B cell (primary cell): ENCODE measurements at regions not wholly inside any gene's neighbourhood (a gene's known extent, or its start where the extent isn't known, plus 50 kb on each side); places are given as distances from the start of the nearest gene placed in this dataset.

Experiments
- ATAC-seq: fragments of 200-7000 bp; cut with Tn5 transposase; one replicate; pipeline ENCODE4 v1.10.0; 2021; ENCODE audit warnings: low read depth, mild to moderate bottlenecking, moderate number of reproducible peaks, moderate library complexity
- CTCF ChIA-PET: fragments of 350-600 bp; sonication (Branson Sonifier 250); formaldehyde crosslinking; loops from one replicate; lab custom pipeline; 2021; ENCODE audit warnings: antibody characterized with exemption, inconsistent platforms; lab: Charles Lee
- POLR2A ChIA-PET: fragments of 350-600 bp; sonication (Branson Sonifier 250); formaldehyde crosslinking; loops from one replicate; lab custom pipeline; 2021; ENCODE audit warnings: antibody characterized with exemption; lab: Charles Lee
- DNase-seq: peaks from one replicate; pipeline ENCODE4 v3.0.0; 2013
- H2AFZ ChIP-seq: 2 replicates; pipeline ENCODE4 v1.6.1; 2012; ENCODE audit warnings: mild to moderate bottlenecking, low read depth, low read length; ENCODE audit not compliant: insufficient read depth, poor library complexity, severe bottlenecking
- H3K27ac ChIP-seq, 2 donors: 1 replicate in 1 of 2; 2 replicates in 1 of 2; pipeline ENCODE4 v1.5.1; 2012 to 2013; ENCODE audit warnings: low read length in 2 of 2, mild to moderate bottlenecking in 2 of 2, moderate library complexity in 1 of 2
- H3K27me3 ChIP-seq, 4 experiments: fragments of 200-600 bp in 1 of 4; sonication (generic) in 1 of 4; replicated peaks in 1 of 4; 1 replicate in 2 of 4; 2 replicates in 2 of 4; pipeline versions ENCODE4 v1.6.1 to v1.7.0; 2013 to 2016; ENCODE audit warnings: low read length in 3 of 4, mild to moderate bottlenecking in 2 of 4, mixed read lengths in 1 of 4, moderate library complexity in 1 of 4; ENCODE audit not compliant: insufficient read depth in 4 of 4, control insufficient read depth in 3 of 4; ENCODE audit errors: control extremely low read depth in 1 of 4
- H3K36me3 ChIP-seq, 2 experiments: replicated peaks in 1 of 2; 1 replicate in 1 of 2; 2 replicates in 1 of 2; pipeline versions ENCODE4 v1.6.1 to v1.7.1; 2013; ENCODE audit warnings: low read length in 1 of 2; ENCODE audit not compliant: insufficient read depth in 2 of 2, control insufficient read depth in 1 of 2; ENCODE audit errors: control extremely low read depth in 1 of 2, extremely low read depth in 1 of 2
- H3K4me1 ChIP-seq, 2 donors: fragments of 200-600 bp in 1 of 2; sonication (generic) in 1 of 2; 1 replicate in 1 of 2; 2 replicates in 1 of 2; pipeline versions ENCODE4 v1.5.1 to v1.6.1; 2013 to 2017; ENCODE audit warnings: low read length in 2 of 2; ENCODE audit not compliant: control insufficient read depth in 2 of 2, insufficient read depth in 2 of 2
- H3K4me2 ChIP-seq: replicated peaks from 2 replicates; pipeline ENCODE3; 2012; ENCODE audit warnings: mild to moderate bottlenecking, low read depth, low read length; ENCODE audit not compliant: poor library complexity, severe bottlenecking
- H3K4me3 ChIP-seq, 5 experiments: fragments of 200-600 bp in 1 of 5; sonication (generic) in 1 of 5; 1 replicate in 3 of 5; 2 replicates in 2 of 5; pipeline versions ENCODE4 v1.5.1 to v1.7.0; 2011 to 2016; ENCODE audit warnings: low read length in 4 of 5, mild to moderate bottlenecking in 4 of 5, low read depth in 2 of 5, control low read depth in 1 of 5, moderate library complexity in 1 of 5; ENCODE audit not compliant: insufficient read depth in 1 of 5; ENCODE audit errors: control extremely low read depth in 1 of 5, extremely low read depth in 1 of 5
- H3K79me2 ChIP-seq: fragments of 200-600 bp; sonication (generic); one replicate; pipeline ENCODE4 v1.6.0; 2016; ENCODE audit warnings: low read length; ENCODE audit not compliant: control insufficient read depth, insufficient read depth
- H3K9ac ChIP-seq: fragments of 200-600 bp; sonication (generic); 2 replicates; pipeline ENCODE4 v1.6.1; 2017; ENCODE audit warnings: mild to moderate bottlenecking, low read length, moderate library complexity
- H3K9me3 ChIP-seq, 3 donors: one replicate each; pipeline versions ENCODE4 v1.6.1 to v1.7.1; 2013; ENCODE audit warnings: low read length in 2 of 3; ENCODE audit not compliant: control insufficient read depth in 2 of 3, insufficient read depth in 1 of 3; ENCODE audit errors: control extremely low read depth in 1 of 3
- H4K20me1 ChIP-seq: 2 replicates; pipeline ENCODE4 v1.6.0; 2012; ENCODE audit warnings: mild to moderate bottlenecking, low read length; ENCODE audit not compliant: insufficient read depth, control insufficient read depth, poor library complexity, severe bottlenecking
- H3K27ac Mint-ChIP-seq: one replicate; pipeline ENCODE4 v1.8.0; 2021; ENCODE audit warnings: mixed read lengths
- H3K27me3 Mint-ChIP-seq: one replicate; pipeline ENCODE4 v1.8.0; 2021; ENCODE audit warnings: mixed read lengths
- H3K4me1 Mint-ChIP-seq: one replicate; pipeline ENCODE4 v1.8.0; 2021; ENCODE audit warnings: mixed read lengths
- H3K4me3 Mint-ChIP-seq: one replicate; pipeline ENCODE4 v1.8.0; 2021; ENCODE audit warnings: mixed read lengths
- H3K9me3 Mint-ChIP-seq: one replicate; pipeline ENCODE4 v1.8.0; 2022; ENCODE audit warnings: mixed read lengths; ENCODE audit not compliant: insufficient read depth
- CTCF ChIP-seq: fragments of 200-600 bp; IDR thresholded peaks from one replicate; pipeline ENCODE4 v1.8.0; 2022; ENCODE audit warnings: antibody characterized with exemption, mild to moderate bottlenecking
- EZH2 ChIP-seq: IDR thresholded peaks from 2 replicates; pipeline ENCODE4 v1.6.1; 2012; ENCODE audit warnings: borderline replicate concordance, low read depth, mild to moderate bottlenecking, moderate library complexity, low read length; ENCODE audit not compliant: insufficient read depth, poor library complexity, severe bottlenecking
- WGBS: methylation state at CpG from one replicate; pipeline ENCODE4 v1.1.5; 2013; ENCODE audit warnings: missing lambda C conversion rate; ENCODE audit not compliant: insufficient coverage; 5-methylcytosine and 5-hydroxymethylcytosine counted together
- intact Hi-C: fragments of 100-400 bp; cut with micrococcal nuclease; formaldehyde crosslinking; loops from one replicate; pipeline ENCODE4 v1.10.0; 2022

- ATAC-seq (no peak), DNase-seq (no peak)
- no peak overlapping the region for H2AFZ ChIP-seq
- no peak overlapping the region for H3K4me2 ChIP-seq
- Mint-ChIP-seq H3K27me3 (no peaks in the 10 kb centered on the region), H3K9me3 (no peaks in the 10 kb centered on the region), H3K27ac (no peak overlapping the region), H3K4me1 (no peaks in the 10 kb centered on the region), H3K4me3 (no peak overlapping the region)
- H3K79me2 ChIP-seq, result no peaks in the 10 kb centered on the region
- 92% methylated on average over 3 of the region's 6 CpGs for WGBS
- no peak overlapping the region for H3K9ac ChIP-seq
- no peaks in the 10 kb centered on the region for H3K4me1 ChIP-seq
- POLR2A ChIA-PET, result no interaction called here
- H4K20me1 ChIP-seq, result no peaks in the 10 kb centered on the region
- no peaks in the 10 kb centered on the region for H3K27me3 ChIP-seq
- peaks cover 0 to 2% (median 0%) of the 10 kb centered on the region in 3 donors for H3K9me3 ChIP-seq
- H3K36me3 ChIP-seq, result no peaks in the 10 kb centered on the region
- no peak overlapping the region for H3K27ac ChIP-seq
- CTCF ChIA-PET, result no interaction called here
- TF ChIP-seq EZH2 (no peak), CTCF (no peak)
- no peak overlapping the region for H3K4me3 ChIP-seq
- intact Hi-C loops, result no loop called here
These were observed 523.6 kb downstream of the PID1 start for GRCh38 chr2:228747483-228747882.

GRCh38 chr2:228738671-228739380 lies 532.3 kb downstream of the PID1 start:
- no peaks in the 10 kb centered on the region for H3K4me1 Mint-ChIP-seq
- POLR2A ChIA-PET, result no interaction called here
- Histone ChIP-seq H3K4me3 (no peak overlapping the region), H2AFZ (no peak overlapping the region), H3K27me3 (no peaks in the 10 kb centered on the region), H3K9ac (no peak overlapping the region), H4K20me1 (no peaks in the 10 kb centered on the region), H3K36me3 (no peaks in the 10 kb centered on the region), H3K4me1 (no peaks in the 10 kb centered on the region), H3K4me2 (no peak overlapping the region), H3K27ac (no peak overlapping the region), H3K9me3 (no peaks in the 10 kb centered on the region), H3K79me2 (no peaks in the 10 kb centered on the region)
- intact Hi-C loops, result no loop called here
- DNase-seq (no peak), ATAC-seq (no peak)
- no CpG with 5 or more reads among the region's 2 CpGs for WGBS
- H3K4me3 Mint-ChIP-seq, result no peak overlapping the region
- CTCF ChIA-PET, result no interaction called here
- no peak overlapping the region for H3K27ac Mint-ChIP-seq
- no peak for TF ChIP-seq EZH2
- no peak for TF ChIP-seq CTCF
- H3K27me3 Mint-ChIP-seq, result no peaks in the 10 kb centered on the region
- no peaks in the 10 kb centered on the region for H3K9me3 Mint-ChIP-seq
